ENCODE measurements at regions not wholly inside any gene's neighbourhood (a gene's known extent, or its start where the extent isn't known, plus 50 kb on each side); places are given as distances from the start of the nearest gene placed in this dataset.

GRCh38 chr13:107834717-107835116 lies 380.6 kb downstream of the LIG4 start:
- TF ChIP-seq POLR2A (IDR thresholded peaks at IDR 0.05) (no peak), CTCF (IDR thresholded peaks at IDR 0.05) (no peak)
